ENCODE measurements at regions not wholly inside any gene's neighbourhood (a gene's known extent, or its start where the extent isn't known, plus 50 kb on each side); places are given as distances from the start of the nearest gene placed in this dataset.

- POLR2A ChIA-PET, result interaction anchor here (0.6 to 0.7 kb wide), 4 partner anchors 24 to 107 kb away, joined by 3 to 5 read pairs (median 4); no protein-coding TSS in a partner anchor
These were observed 109.0 kb upstream of the TBL1XR1 start for GRCh38 chr3:177306252-177306651.

DNA sequence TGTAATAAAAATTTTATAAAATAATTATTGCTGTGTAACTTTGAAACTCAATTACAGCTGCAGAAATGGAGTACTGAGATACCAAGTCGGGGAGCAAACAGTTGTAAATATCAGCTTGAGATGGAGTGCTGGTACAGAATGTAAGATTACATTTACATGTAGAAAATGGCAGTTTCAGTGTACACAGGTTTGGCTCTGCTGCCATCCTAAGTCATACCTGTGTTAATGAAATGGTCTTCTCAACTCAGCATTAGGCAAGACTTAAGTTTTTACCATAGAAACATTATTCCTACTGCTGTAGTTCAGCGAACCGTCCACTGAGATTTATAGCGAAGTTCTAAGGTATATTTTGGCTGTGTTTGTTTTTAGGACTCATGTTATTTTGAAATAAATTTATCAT, 110.1 kb upstream of the TBL1XR1 start:
- no peak overlapping the region for H3K27ac Mint-ChIP-seq
- DNase-seq, result no peak
- WGBS (ENCODE audit: insufficient coverage), result 86% methylated on average over 1 of the region's 4 CpGs

More at GRCh38 chr3:177306252-177306651, 109.0 kb upstream of the TBL1XR1 start:
- no CpG with 5 or more reads among the region's 2 CpGs for WGBS (ENCODE audit: insufficient coverage)
- Histone ChIP-seq H3K36me3 (replicated peaks in 1 of 2; ENCODE audit: control extremely low read depth in 1 of 2, control insufficient read depth in 1 of 2, extremely low read depth in 1 of 2, insufficient read depth in 2 of 2, low read length in 1 of 2) (no peaks in the 10 kb centered on the region), H3K4me1 (ENCODE audit: control insufficient read depth in 2 of 2, insufficient read depth in 2 of 2, low read length in 2 of 2) (no peaks in the 10 kb centered on the region), H3K9me3 (ENCODE audit: control extremely low read depth in 1 of 3, control insufficient read depth in 2 of 3, insufficient read depth in 1 of 3, low read length in 2 of 3) (peaks cover 2 to 13% (median 6%) of the 10 kb centered on the region in 3 donors), H3K27ac (ENCODE audit: low read length in 2 of 2) (no peak overlapping the region), H3K4me3 (ENCODE audit: control extremely low read depth in 1 of 5, extremely low read depth in 1 of 5, insufficient read depth in 1 of 5, low read depth in 2 of 5, low read length in 4 of 5) (no peak overlapping the region), H3K79me2 (ENCODE audit: control insufficient read depth, insufficient read depth, low read length) (no peaks in the 10 kb centered on the region), H3K4me2 (replicated peaks; ENCODE audit: low read depth, low read length, poor library complexity, severe bottlenecking) (no peak overlapping the region), H3K9ac (ENCODE audit: low read length) (no peak overlapping the region), H4K20me1 (ENCODE audit: control insufficient read depth, insufficient read depth, low read length, poor library complexity, severe bottlenecking) (no peaks in the 10 kb centered on the region), H3K27me3 (replicated peaks in 1 of 4; ENCODE audit: control extremely low read depth in 1 of 4, control insufficient read depth in 3 of 4, insufficient read depth in 4 of 4, low read length in 3 of 4) (no peaks in the 10 kb centered on the region), H2AFZ (ENCODE audit: insufficient read depth, low read depth, low read length, poor library complexity, severe bottlenecking) (no peak overlapping the region)
- intact Hi-C loops (cut with micrococcal nuclease), result loop anchor here (10.0 kb wide), 1 partner anchor 49 kb away; no protein-coding TSS in a partner anchor
- DNase-seq, result no peak
- Mint-ChIP-seq H3K27ac (no peak overlapping the region), H3K4me1 (peaks cover 1% of the 10 kb centered on the region), H3K9me3 (ENCODE audit: insufficient read depth) (no peaks in the 10 kb centered on the region), H3K4me3 (no peak overlapping the region), H3K27me3 (no peaks in the 10 kb centered on the region)
- TF ChIP-seq CTCF (IDR thresholded peaks at IDR 0.05), result no peak
- no peak for TF ChIP-seq EZH2 (IDR thresholded peaks at IDR 0.05; ENCODE audit: borderline replicate concordance, insufficient read depth, low read depth, low read length, poor library complexity, severe bottlenecking)
- no peak for ATAC-seq (ENCODE audit: low read depth)
- CTCF ChIA-PET, result no interaction called here

More for the DNA sequence above, 110.1 kb upstream of the TBL1XR1 start:
- no peaks in the 10 kb centered on the region for H3K9me3 Mint-ChIP-seq (ENCODE audit: insufficient read depth)
- H4K20me1 ChIP-seq (ENCODE audit: control insufficient read depth, insufficient read depth, low read length, poor library complexity, severe bottlenecking), result no peaks in the 10 kb centered on the region
- no peak overlapping the region for H3K9ac ChIP-seq (ENCODE audit: low read length)
- H3K27me3 Mint-ChIP-seq, result no peaks in the 10 kb centered on the region
- no peak overlapping the region for H3K4me3 ChIP-seq (ENCODE audit: control extremely low read depth in 1 of 5, extremely low read depth in 1 of 5, insufficient read depth in 1 of 5, low read depth in 2 of 5, low read length in 4 of 5)
- peaks cover 1% of the 10 kb centered on the region for H3K4me1 Mint-ChIP-seq
- POLR2A ChIA-PET, result no interaction called here
- TF ChIP-seq CTCF (IDR thresholded peaks at IDR 0.05) (no peak), EZH2 (IDR thresholded peaks at IDR 0.05; ENCODE audit: borderline replicate concordance, insufficient read depth, low read depth, low read length, poor library complexity, severe bottlenecking) (no peak)
- no peaks in the 10 kb centered on the region for H3K79me2 ChIP-seq (ENCODE audit: control insufficient read depth, insufficient read depth, low read length)
- no peak overlapping the region for H3K27ac ChIP-seq (ENCODE audit: low read length in 2 of 2)
- ATAC-seq (ENCODE audit: low read depth), result no peak
- no peak overlapping the region for H3K4me3 Mint-ChIP-seq
- H3K4me1 ChIP-seq (ENCODE audit: control insufficient read depth in 2 of 2, insufficient read depth in 2 of 2, low read length in 2 of 2), result no peaks in the 10 kb centered on the region
- H3K4me2 ChIP-seq (replicated peaks; ENCODE audit: low read depth, low read length, poor library complexity, severe bottlenecking), result no peak overlapping the region
- intact Hi-C loops (cut with micrococcal nuclease), result loop anchor here (10.0 kb wide), 1 partner anchor 47 kb away; no protein-coding TSS in a partner anchor
- peaks cover 2 to 15% (median 6%) of the 10 kb centered on the region in 3 donors for H3K9me3 ChIP-seq (ENCODE audit: control extremely low read depth in 1 of 3, control insufficient read depth in 2 of 3, insufficient read depth in 1 of 3, low read length in 2 of 3)
- H2AFZ ChIP-seq (ENCODE audit: insufficient read depth, low read depth, low read length, poor library complexity, severe bottlenecking), result no peak overlapping the region
- CTCF ChIA-PET, result no interaction called here
- no peaks in the 10 kb centered on the region for H3K36me3 ChIP-seq (replicated peaks in 1 of 2; ENCODE audit: control extremely low read depth in 1 of 2, control insufficient read depth in 1 of 2, extremely low read depth in 1 of 2, insufficient read depth in 2 of 2, low read length in 1 of 2)
- no peaks in the 10 kb centered on the region for H3K27me3 ChIP-seq (replicated peaks in 1 of 4; ENCODE audit: control extremely low read depth in 1 of 4, control insufficient read depth in 3 of 4, insufficient read depth in 4 of 4, low read length in 3 of 4)
